HepG2 (cell line): ENCODE measurements at regions not wholly inside any gene's neighbourhood (a gene's known extent, or its start where the extent isn't known, plus 50 kb on each side); places are given as distances from the start of the nearest gene placed in this dataset.

Experiments
- ATAC-seq: fragments of 200-7000 bp; cut with Tn5 transposase; 3 replicates; pipeline ENCODE4 v1.9.1; 2020; ENCODE audit warnings: mild to moderate bottlenecking, moderate library complexity
- BruUV-seq: library from RNA; stranded (reverse); fragments of 400-500 nt; replicated peaks from 2 replicates; lab custom pipeline; 2021; lab: Mats Ljungman, UMichigan
- CTCF ChIA-PET: fragments of 300-600 bp; formaldehyde crosslinking; extraction: SDS; loops from one replicate; lab custom pipeline; 2021; ENCODE audit warnings: low total read pairs, inconsistent platforms, low intra/inter-chr PET ratio; lab: Yijun Ruan, JAX
- POLR2A ChIA-PET: fragments of 350-600 bp; sonication (Branson Sonifier 250); formaldehyde crosslinking; loops from one replicate; lab custom pipeline; 2020; ENCODE audit warnings: antibody characterized with exemption, inconsistent platforms; lab: Yijun Ruan, JAX
- DNase-seq: peaks from one replicate; pipeline ENCODE4 v3.0.0-alpha.2; 2015; ENCODE audit warnings: low spot score
- FAIRE-seq: peaks from 3 replicates; lab custom pipeline; 2011; peaks lifted over from hg19 to GRCh38; lab: Jason Lieb, UNC
- H2AFZ ChIP-seq: one replicate; pipeline ENCODE4 v1.6.1; 2011; ENCODE audit warnings: low read length, inconsistent platforms
- H3K27ac ChIP-seq: fragments of 300-600 bp; 3 replicates; pipeline ENCODE4 v1.8.0; 2011; ENCODE audit warnings: mixed run types, mild to moderate bottlenecking, mixed read lengths, low read length, inconsistent platforms; ENCODE audit not compliant: insufficient read depth; ENCODE audit errors: extremely low read length
- H3K27me3 ChIP-seq, 2 experiments: fragments of 200-600 bp in 1 of 2; 2 replicates in 1 of 2; 3 replicates in 1 of 2; pipeline versions ENCODE4 v1.6.0 to v1.8.0; 2011; ENCODE audit warnings: low read length in 2 of 2, mild to moderate bottlenecking in 2 of 2, moderate library complexity in 2 of 2, inconsistent platforms in 1 of 2; ENCODE audit not compliant: insufficient read depth in 2 of 2, control insufficient read depth in 1 of 2
- H3K36me3 ChIP-seq, 2 experiments: fragments of 200-600 bp in 1 of 2; replicated peaks in 1 of 2; 2 replicates in 1 of 2; 3 replicates in 1 of 2; pipeline versions ENCODE4 v1.5.1 to v1.8.0; 2011; ENCODE audit warnings: low read length in 2 of 2, inconsistent platforms in 1 of 2; ENCODE audit not compliant: insufficient read depth in 2 of 2, control insufficient read depth in 1 of 2
- H3K4me1 ChIP-seq: 2 replicates; pipeline ENCODE4 v1.5.1; 2012; ENCODE audit warnings: low read length, inconsistent platforms; ENCODE audit not compliant: insufficient read depth
- H3K4me2 ChIP-seq: 2 replicates; pipeline ENCODE4 v1.6.0; 2011; ENCODE audit warnings: low read depth, low read length, inconsistent platforms
- H3K4me3 ChIP-seq, 3 experiments: fragments of 200-600 bp in 1 of 3; sonication (generic), shearing (Covaris generic) in 1 of 3; replicated peaks in 1 of 3; 2 replicates each; pipeline ENCODE4 v1.5.1; 2011 to 2016; ENCODE audit warnings: low read length in 3 of 3, inconsistent platforms in 2 of 3, low read depth in 2 of 3, mild to moderate bottlenecking in 2 of 3, control low read depth in 1 of 3, mixed read lengths in 1 of 3; ENCODE audit not compliant: insufficient read depth in 1 of 3
- H3K79me2 ChIP-seq: one replicate; pipeline ENCODE4 v1.6.1; 2011; ENCODE audit warnings: low read length, inconsistent platforms; ENCODE audit not compliant: insufficient read depth
- H3K9ac ChIP-seq: 2 replicates; pipeline ENCODE4 v1.6.0; 2011; ENCODE audit warnings: mild to moderate bottlenecking, low read depth, low read length, inconsistent platforms; ENCODE audit not compliant: insufficient read depth
- H3K9me3 ChIP-seq: 2 replicates; pipeline ENCODE4 v1.5.1; 2012; ENCODE audit warnings: mild to moderate bottlenecking, low read length
- H4K20me1 ChIP-seq: 2 replicates; pipeline ENCODE4 v1.6.0; 2011; ENCODE audit warnings: inconsistent platforms, mild to moderate bottlenecking, low read length, moderate library complexity; ENCODE audit not compliant: insufficient read depth
- ATRX ChIP-seq: sonication (generic); formaldehyde crosslinking; IDR thresholded peaks from 2 replicates; pipeline ENCODE4 v1.4.0; 2020; ENCODE audit warnings: missing genetic modification reagents, borderline replicate concordance
- EED ChIP-seq: sonication (generic); formaldehyde crosslinking; IDR thresholded peaks from 2 replicates; pipeline ENCODE4 v1.5.0; 2020; ENCODE audit warnings: mild to moderate bottlenecking, missing genetic modification reagents
- MATR3 ChIP-seq: sonication (generic); formaldehyde crosslinking; IDR thresholded peaks from 2 replicates; pipeline ENCODE4 v1.4.0; 2020; ENCODE audit warnings: missing genetic modification reagents
- YY1 ChIP-seq: IDR thresholded peaks from 2 replicates; pipeline ENCODE4 v1.6.1; 2011; ENCODE audit warnings: low read length, low read depth, moderate library complexity, mild to moderate bottlenecking; ENCODE audit not compliant: insufficient read depth, insufficient replicate concordance
- ZNF772 ChIP-seq: sonication (generic); formaldehyde crosslinking; IDR thresholded peaks from 2 replicates; pipeline ENCODE4 v1.5.0; 2020; ENCODE audit warnings: mild to moderate bottlenecking, missing genetic modification reagents
- WGBS: methylation state at CpG from one replicate; pipeline ENCODE4 v1.1.6; 2017; ENCODE audit warnings: low lambda C conversion rate; 5-methylcytosine and 5-hydroxymethylcytosine counted together
- in situ Hi-C: cut with HindIII; loops from 2 replicates; pipeline ENCODE4 v1.10.0; 2017; ENCODE audit warnings: low pct_unique_long_range_greater_than_20kb; ENCODE audit not compliant: extremely low pct_ligation_motif_present
- intact Hi-C: fragments of 100-400 bp; cut with micrococcal nuclease; formaldehyde crosslinking; loops from one replicate; pipeline ENCODE4 v1.10.0; 2022; ENCODE audit not compliant: unreplicated experiment
- TF ChIP-seq, protein P1 (sequence below): sonication (generic); formaldehyde crosslinking; IDR thresholded peaks from 2 replicates; pipeline ENCODE4 v1.8.0; 2022; ENCODE audit warnings: low read depth, missing genetic modification reagents
- TF ChIP-seq, protein P2 (sequence below): sonication (generic); formaldehyde crosslinking; IDR thresholded peaks from 2 replicates; pipeline ENCODE4 v1.4.0; 2020; ENCODE audit warnings: missing genetic modification reagents
- TF ChIP-seq, protein P3 (sequence below): sonication (generic); formaldehyde crosslinking; IDR thresholded peaks from 2 replicates; pipeline ENCODE4 v1.4.0; 2020; ENCODE audit warnings: low read depth, mild to moderate bottlenecking, missing genetic modification reagents

DNA sequence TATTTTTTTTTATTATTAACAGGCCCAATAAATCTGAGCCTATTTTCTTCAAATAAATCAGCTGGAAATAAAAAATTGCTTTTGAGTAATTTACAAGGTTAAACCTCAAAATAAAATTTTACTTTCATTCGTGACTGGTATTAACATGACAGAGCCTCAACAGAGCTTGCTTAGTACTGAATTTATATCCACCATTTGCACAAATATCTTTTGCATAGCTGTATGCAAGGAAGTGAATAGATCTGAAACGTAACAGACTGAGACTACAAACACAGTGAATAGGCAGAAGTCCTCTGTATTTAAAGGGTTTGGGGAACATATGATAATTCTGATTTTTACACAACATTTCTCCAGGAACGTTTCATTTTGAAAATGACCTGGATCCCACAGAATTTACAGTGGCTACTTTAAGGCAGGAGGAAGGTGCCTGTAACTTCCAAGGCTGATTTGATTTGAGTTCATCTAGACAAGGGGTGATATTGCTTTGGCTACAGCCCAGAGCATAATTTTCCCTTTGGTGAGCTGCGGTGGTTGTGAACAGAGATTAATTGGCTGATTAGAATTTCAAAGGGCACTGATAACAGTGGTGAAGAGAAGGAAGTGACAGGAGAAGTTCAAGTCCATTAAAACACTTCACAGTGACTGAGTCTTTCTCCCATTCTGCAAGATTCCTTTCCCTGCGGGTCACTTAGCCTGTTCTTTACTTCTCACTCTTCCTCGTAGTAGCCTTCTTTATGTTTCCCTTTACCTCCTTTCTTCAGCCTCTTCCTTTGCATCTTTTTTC, 121.2 kb upstream of the SASH1 start:
- no peak overlapping the region for H2AFZ ChIP-seq
- TF ChIP-seq, protein P1, sequence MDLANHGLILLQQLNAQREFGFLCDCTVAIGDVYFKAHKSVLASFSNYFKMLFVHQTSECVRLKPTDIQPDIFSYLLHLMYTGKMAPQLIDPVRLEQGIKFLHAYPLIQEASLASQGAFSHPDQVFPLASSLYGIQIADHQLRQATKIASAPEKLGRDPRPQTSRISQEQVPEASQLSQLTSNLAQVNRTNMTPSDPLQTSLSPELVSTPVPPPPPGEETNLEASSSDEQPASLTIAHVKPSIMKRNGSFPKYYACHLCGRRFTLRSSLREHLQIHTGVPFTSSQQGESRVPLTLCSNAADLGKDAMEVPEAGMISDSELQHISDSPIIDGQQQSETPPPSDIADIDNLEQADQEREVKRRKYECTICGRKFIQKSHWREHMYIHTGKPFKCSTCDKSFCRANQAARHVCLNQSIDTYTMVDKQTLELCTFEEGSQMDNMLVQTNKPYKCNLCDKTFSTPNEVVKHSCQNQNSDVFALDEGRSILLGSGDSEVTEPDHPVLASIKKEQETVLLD = no peak
- TF ChIP-seq, protein P2, sequence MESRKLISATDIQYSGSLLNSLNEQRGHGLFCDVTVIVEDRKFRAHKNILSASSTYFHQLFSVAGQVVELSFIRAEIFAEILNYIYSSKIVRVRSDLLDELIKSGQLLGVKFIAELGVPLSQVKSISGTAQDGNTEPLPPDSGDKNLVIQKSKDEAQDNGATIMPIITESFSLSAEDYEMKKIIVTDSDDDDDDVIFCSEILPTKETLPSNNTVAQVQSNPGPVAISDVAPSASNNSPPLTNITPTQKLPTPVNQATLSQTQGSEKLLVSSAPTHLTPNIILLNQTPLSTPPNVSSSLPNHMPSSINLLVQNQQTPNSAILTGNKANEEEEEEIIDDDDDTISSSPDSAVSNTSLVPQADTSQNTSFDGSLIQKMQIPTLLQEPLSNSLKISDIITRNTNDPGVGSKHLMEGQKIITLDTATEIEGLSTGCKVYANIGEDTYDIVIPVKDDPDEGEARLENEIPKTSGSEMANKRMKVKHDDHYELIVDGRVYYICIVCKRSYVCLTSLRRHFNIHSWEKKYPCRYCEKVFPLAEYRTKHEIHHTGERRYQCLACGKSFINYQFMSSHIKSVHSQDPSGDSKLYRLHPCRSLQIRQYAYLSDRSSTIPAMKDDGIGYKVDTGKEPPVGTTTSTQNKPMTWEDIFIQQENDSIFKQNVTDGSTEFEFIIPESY = no peak
- TF ChIP-seq ZNF772 (CRISPR knock-in tag) (no peak), ATRX (CRISPR knock-in tag) (no peak), YY1 (no peak), EED (CRISPR knock-in tag) (no peak), MATR3 (CRISPR knock-in tag) (no peak)
- TF ChIP-seq, protein P3, sequence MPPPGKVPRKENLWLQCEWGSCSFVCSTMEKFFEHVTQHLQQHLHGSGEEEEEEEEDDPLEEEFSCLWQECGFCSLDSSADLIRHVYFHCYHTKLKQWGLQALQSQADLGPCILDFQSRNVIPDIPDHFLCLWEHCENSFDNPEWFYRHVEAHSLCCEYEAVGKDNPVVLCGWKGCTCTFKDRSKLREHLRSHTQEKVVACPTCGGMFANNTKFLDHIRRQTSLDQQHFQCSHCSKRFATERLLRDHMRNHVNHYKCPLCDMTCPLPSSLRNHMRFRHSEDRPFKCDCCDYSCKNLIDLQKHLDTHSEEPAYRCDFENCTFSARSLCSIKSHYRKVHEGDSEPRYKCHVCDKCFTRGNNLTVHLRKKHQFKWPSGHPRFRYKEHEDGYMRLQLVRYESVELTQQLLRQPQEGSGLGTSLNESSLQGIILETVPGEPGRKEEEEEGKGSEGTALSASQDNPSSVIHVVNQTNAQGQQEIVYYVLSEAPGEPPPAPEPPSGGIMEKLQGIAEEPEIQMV (CRISPR knock-in tag) = no peak
- peaks cover 9% of the 10 kb centered on the region; the same call in 1 of the 2 replicates for H3K4me1 ChIP-seq
- no peak overlapping the region for H3K9ac ChIP-seq
- no peak overlapping the region for H3K27ac ChIP-seq
- H3K4me3 ChIP-seq = no peak overlapping the region
- ATAC-seq = no peak
- CTCF ChIA-PET = no interaction called here
- in situ Hi-C loops = no loop called here
- H3K79me2 ChIP-seq = no peaks in the 10 kb centered on the region
- H3K36me3 ChIP-seq = no peaks in the 10 kb centered on the region
- no peak for DNase-seq
- no peak overlapping the region for H3K4me2 ChIP-seq
- no TSS peak for BruUV-seq
- intact Hi-C loops = no loop called here
- H3K27me3 ChIP-seq = no peaks in the 10 kb centered on the region
- 34% methylated on average over 6 of the region's 6 CpGs for WGBS
- POLR2A ChIA-PET = no interaction called here
- H3K9me3 ChIP-seq = no peaks in the 10 kb centered on the region
- FAIRE-seq = no peak
- no peaks in the 10 kb centered on the region for H4K20me1 ChIP-seq
